ENCODE measurements at regions not wholly inside any gene's neighbourhood (a gene's known extent, or its start where the extent isn't known, plus 50 kb on each side); places are given as distances from the start of the nearest gene placed in this dataset.

- H3K27ac ChIP-seq: no peak overlapping the region
- intact Hi-C loops (cut with DNase I; ENCODE audit: low total_unique reads): no loop called here
- no peak for DNase-seq
- H3K27me3 ChIP-seq: no peaks in the 10 kb centered on the region
- no peak for TF ChIP-seq POLR2A (IDR thresholded peaks at IDR 0.05)
- TF ChIP-seq CTCF (IDR thresholded peaks at IDR 0.05): no peak
- TF ChIP-seq EP300 (IDR thresholded peaks at IDR 0.05; ENCODE audit: low read depth): no peak
- no peak for TF ChIP-seq POLR2AphosphoS5 (IDR thresholded peaks at IDR 0.05)
- no peaks in the 10 kb centered on the region for H3K9me3 ChIP-seq
- in situ Hi-C loops (cut with MboI; ENCODE audit: low pct_ligation_motif_present in 1 of 4, low pct_unique_long_range_greater_than_20kb in 1 of 4, low sequenced_read_pairs in 3 of 4): no loop called here
- H3K4me1 ChIP-seq: no peaks in the 10 kb centered on the region
- H3K36me3 ChIP-seq: no peaks in the 10 kb centered on the region
- no peak overlapping the region for H3K4me3 ChIP-seq
- WGBS, 2 donors (ENCODE audit: low coverage in 1 of 2): 58 to 60% methylated on average over 1 to 3 of the region's 3 CpGs
Measured at GRCh38 chr18:46360866-46361265, 256.7 kb downstream of the HAUS1 start.

GRCh38 chr18:46362533-46362932 lies 258.3 kb downstream of the HAUS1 start:
- Histone ChIP-seq H3K4me1 (no peaks in the 10 kb centered on the region), H3K27me3 (no peaks in the 10 kb centered on the region), H3K9me3 (no peaks in the 10 kb centered on the region), H3K36me3 (no peaks in the 10 kb centered on the region), H3K27ac (no peak overlapping the region), H3K4me3 (no peak overlapping the region)
- DNase-seq: no peak
- in situ Hi-C loops (cut with MboI; ENCODE audit: low pct_ligation_motif_present in 1 of 4, low pct_unique_long_range_greater_than_20kb in 1 of 4, low sequenced_read_pairs in 3 of 4): no loop called here
- no peak for TF ChIP-seq POLR2AphosphoS5 (IDR thresholded peaks at IDR 0.05)
- no peak for TF ChIP-seq POLR2A (IDR thresholded peaks at IDR 0.05)
- no peak for TF ChIP-seq EP300 (IDR thresholded peaks at IDR 0.05; ENCODE audit: low read depth)
- no peak for TF ChIP-seq CTCF (IDR thresholded peaks at IDR 0.05)
- intact Hi-C loops (cut with DNase I; ENCODE audit: low total_unique reads): no loop called here
- WGBS, 2 donors (ENCODE audit: low coverage in 1 of 2): 69 to 85% methylated on average over 3 to 4 of the region's 4 CpGs

DNA sequence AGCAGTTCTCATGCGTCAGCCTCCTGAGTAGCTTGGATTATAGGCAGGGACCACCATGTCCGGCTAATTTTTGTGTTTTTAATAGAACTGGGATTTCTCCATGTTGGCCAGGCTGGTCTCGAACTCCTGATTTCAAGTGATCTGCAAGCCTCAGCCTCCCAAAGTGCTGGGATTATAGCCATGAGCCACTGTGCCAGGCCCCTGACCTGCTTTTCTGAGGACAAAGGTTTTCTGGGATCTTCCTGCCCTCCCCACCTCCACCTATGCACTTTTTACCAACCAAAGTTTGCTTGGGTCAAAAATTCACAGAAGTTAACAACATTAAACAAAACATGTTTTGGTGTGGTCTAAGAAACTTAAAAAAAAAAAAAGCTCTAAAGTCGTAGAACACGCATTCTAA lies 259.9 kb downstream of the HAUS1 start:
- Histone ChIP-seq H3K27ac (no peak overlapping the region), H3K4me3 (no peak overlapping the region), H3K36me3 (no peaks in the 10 kb centered on the region), H3K9me3 (no peaks in the 10 kb centered on the region), H3K27me3 (no peaks in the 10 kb centered on the region), H3K4me1 (no peaks in the 10 kb centered on the region)
- intact Hi-C loops (cut with DNase I; ENCODE audit: low total_unique reads): no loop called here
- TF ChIP-seq POLR2AphosphoS5 (IDR thresholded peaks at IDR 0.05) (no peak), CTCF (IDR thresholded peaks at IDR 0.05) (no peak), POLR2A (IDR thresholded peaks at IDR 0.05) (no peak), EP300 (IDR thresholded peaks at IDR 0.05; ENCODE audit: low read depth) (no peak)
- in situ Hi-C loops (cut with MboI; ENCODE audit: low pct_ligation_motif_present in 1 of 4, low pct_unique_long_range_greater_than_20kb in 1 of 4, low sequenced_read_pairs in 3 of 4): no loop called here
- no peak for DNase-seq
- WGBS, 2 donors (ENCODE audit: low coverage in 1 of 2): 90 to 96% methylated on average over 4 to 5 of the region's 5 CpGs

DNA sequence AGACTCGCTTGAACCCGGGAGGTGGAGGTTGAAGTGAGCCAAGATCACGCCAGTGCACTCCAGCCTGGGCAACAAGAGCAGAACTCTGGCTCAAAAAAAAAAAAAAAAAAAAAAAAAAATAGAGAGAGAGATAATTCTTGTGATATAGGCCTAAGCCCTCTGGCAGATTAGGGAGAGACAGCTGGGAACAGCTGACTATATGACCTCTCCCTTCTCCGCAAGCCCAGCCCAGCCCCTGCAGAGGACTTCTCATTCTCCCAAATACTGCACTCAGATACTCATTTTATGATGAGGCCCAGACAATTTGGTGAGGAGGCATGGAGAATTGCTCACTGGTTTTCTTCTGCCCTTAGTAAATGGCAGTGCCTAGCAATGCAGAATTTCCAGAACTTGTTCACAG lies 262.0 kb downstream of the HAUS1 start:
- Histone ChIP-seq H3K9me3 (no peaks in the 10 kb centered on the region), H3K4me3 (no peak overlapping the region), H3K4me1 (no peaks in the 10 kb centered on the region), H3K27ac (no peak overlapping the region), H3K36me3 (no peaks in the 10 kb centered on the region), H3K27me3 (no peaks in the 10 kb centered on the region)
- in situ Hi-C loops (cut with MboI; ENCODE audit: low pct_ligation_motif_present in 1 of 4, low pct_unique_long_range_greater_than_20kb in 1 of 4, low sequenced_read_pairs in 3 of 4) (no loop called here), intact Hi-C loops (cut with DNase I; ENCODE audit: low total_unique reads) (no loop called here)
- no peak for TF ChIP-seq POLR2A (IDR thresholded peaks at IDR 0.05)
- TF ChIP-seq EP300 (IDR thresholded peaks at IDR 0.05; ENCODE audit: low read depth): no peak
- TF ChIP-seq POLR2AphosphoS5 (IDR thresholded peaks at IDR 0.05): no peak
- TF ChIP-seq CTCF (IDR thresholded peaks at IDR 0.05): no peak
- no peak for DNase-seq
- 72% methylated on average over 4 of the region's 4 CpGs for WGBS, 2 donors (ENCODE audit: low coverage in 1 of 2)
